Osteoblast (primary cell): ENCODE measurements at regions not wholly inside any gene's neighbourhood (a gene's known extent, or its start where the extent isn't known, plus 50 kb on each side); places are given as distances from the start of the nearest gene placed in this dataset.

ENCODE experiments used
- DNase-seq: peaks from one replicate; pipeline ENCODE4 v3.0.0; 2011; ENCODE audit warnings: low spot score, mixed read lengths; ENCODE audit not compliant: insufficient read length; ENCODE audit errors: missing footprints
- H2AFZ ChIP-seq: 2 replicates; pipeline ENCODE4 v1.6.0; 2011; ENCODE audit warnings: mild to moderate bottlenecking, low read length
- H3K27ac ChIP-seq: 2 replicates; pipeline ENCODE4 v1.5.1; 2011; ENCODE audit warnings: mild to moderate bottlenecking, low read depth, low read length, moderate library complexity
- H3K27me3 ChIP-seq: 2 replicates; pipeline ENCODE4 v1.6.0; 2012; ENCODE audit warnings: mild to moderate bottlenecking, control low read depth, inconsistent platforms, low read length, moderate library complexity; ENCODE audit not compliant: insufficient read depth
- H3K36me3 ChIP-seq: 2 replicates; pipeline ENCODE4 v1.5.1; 2011; ENCODE audit warnings: mild to moderate bottlenecking, low read length, control low read depth, moderate library complexity; ENCODE audit not compliant: insufficient read depth
- H3K4me1 ChIP-seq: 2 replicates; pipeline ENCODE4 v1.5.1; 2011; ENCODE audit warnings: mild to moderate bottlenecking, low read length, control low read depth, moderate library complexity; ENCODE audit not compliant: insufficient read depth
- H3K4me2 ChIP-seq: 2 replicates; pipeline ENCODE4 v1.6.0; 2011; ENCODE audit warnings: mild to moderate bottlenecking, low read length; ENCODE audit not compliant: insufficient read depth
- H3K4me3 ChIP-seq: fragments of 200-600 bp; sonication (generic); 3 replicates; pipeline ENCODE4 v1.5.1; 2012; ENCODE audit warnings: mild to moderate bottlenecking, low read length, inconsistent platforms; ENCODE audit not compliant: insufficient read depth
- H3K79me2 ChIP-seq: 2 replicates; pipeline ENCODE4 v1.6.0; 2012; ENCODE audit warnings: mild to moderate bottlenecking, low read length, control low read depth, inconsistent platforms; ENCODE audit not compliant: insufficient read depth
- H3K9me3 ChIP-seq: 2 replicates; pipeline ENCODE4 v1.5.1; 2011; ENCODE audit warnings: low read depth, low read length, control low read depth
- H4K20me1 ChIP-seq: 2 replicates; pipeline ENCODE4 v1.6.0; 2012; ENCODE audit warnings: mild to moderate bottlenecking, low read length, control low read depth; ENCODE audit not compliant: insufficient read depth
- CTCF ChIP-seq: IDR thresholded peaks from 2 replicates; pipeline ENCODE4 v1.5.1; 2011; ENCODE audit warnings: mild to moderate bottlenecking, low read depth, low read length, moderate library complexity; ENCODE audit errors: extremely low read depth

GRCh38 chr3:5806192-5806591, 618.7 kb downstream of the EDEM1 start:
- Histone ChIP-seq H2AFZ (no peak overlapping the region), H3K9me3 (no peaks in the 10 kb centered on the region)
- DNase-seq: no peak

GRCh38 chr3:5809586-5810246, 622.2 kb downstream of the EDEM1 start:
- Histone ChIP-seq H3K36me3 (no peaks in the 10 kb centered on the region), H3K27ac (no peak overlapping the region), H4K20me1 (no peaks in the 10 kb centered on the region), H3K27me3 (no peaks in the 10 kb centered on the region), H2AFZ (no peak overlapping the region), H3K79me2 (no peaks in the 10 kb centered on the region), H3K4me2 (no peak overlapping the region), H3K4me1 (no peaks in the 10 kb centered on the region), H3K4me3 (no peak overlapping the region), H3K9me3 (no peaks in the 10 kb centered on the region)
- no peak for DNase-seq
- TF ChIP-seq CTCF: no peak

More at GRCh38 chr3:5806192-5806591, 618.7 kb downstream of the EDEM1 start:
- no peak for TF ChIP-seq CTCF
- Histone ChIP-seq H3K4me3 (no peak overlapping the region), H3K4me1 (no peaks in the 10 kb centered on the region), H3K27me3 (no peaks in the 10 kb centered on the region), H3K4me2 (no peak overlapping the region), H3K36me3 (no peaks in the 10 kb centered on the region), H3K79me2 (no peaks in the 10 kb centered on the region), H4K20me1 (no peaks in the 10 kb centered on the region), H3K27ac (no peak overlapping the region)

GRCh38 chr3:5811016-5811415, 623.5 kb downstream of the EDEM1 start:
- TF ChIP-seq CTCF: no peak
- no peaks in the 10 kb centered on the region for H3K79me2 ChIP-seq
- H2AFZ ChIP-seq: no peak overlapping the region
- H3K4me3 ChIP-seq: no peak overlapping the region
- no peaks in the 10 kb centered on the region for H3K27me3 ChIP-seq
- DNase-seq: no peak
- H3K9me3 ChIP-seq: no peaks in the 10 kb centered on the region
- H3K36me3 ChIP-seq: no peaks in the 10 kb centered on the region
- no peak overlapping the region for H3K27ac ChIP-seq
- H3K4me2 ChIP-seq: no peak overlapping the region
- H4K20me1 ChIP-seq: no peaks in the 10 kb centered on the region
- no peaks in the 10 kb centered on the region for H3K4me1 ChIP-seq

- no peaks in the 10 kb centered on the region for H3K4me1 ChIP-seq
- no peaks in the 10 kb centered on the region for H3K79me2 ChIP-seq
- no peak for TF ChIP-seq CTCF
- H3K27ac ChIP-seq: no peak overlapping the region
- H2AFZ ChIP-seq: no peak overlapping the region
- no peaks in the 10 kb centered on the region for H3K36me3 ChIP-seq
- no peaks in the 10 kb centered on the region for H4K20me1 ChIP-seq
- H3K4me3 ChIP-seq: no peak overlapping the region
- no peaks in the 10 kb centered on the region for H3K9me3 ChIP-seq
- DNase-seq: no peak
- H3K4me2 ChIP-seq: no peak overlapping the region
- H3K27me3 ChIP-seq: no peaks in the 10 kb centered on the region
Measured at GRCh38 chr3:5813521-5813920, 626.0 kb downstream of the EDEM1 start.
